ENCODE measurements at regions not wholly inside any gene's neighbourhood (a gene's known extent, or its start where the extent isn't known, plus 50 kb on each side); places are given as distances from the start of the nearest gene placed in this dataset.

DNA sequence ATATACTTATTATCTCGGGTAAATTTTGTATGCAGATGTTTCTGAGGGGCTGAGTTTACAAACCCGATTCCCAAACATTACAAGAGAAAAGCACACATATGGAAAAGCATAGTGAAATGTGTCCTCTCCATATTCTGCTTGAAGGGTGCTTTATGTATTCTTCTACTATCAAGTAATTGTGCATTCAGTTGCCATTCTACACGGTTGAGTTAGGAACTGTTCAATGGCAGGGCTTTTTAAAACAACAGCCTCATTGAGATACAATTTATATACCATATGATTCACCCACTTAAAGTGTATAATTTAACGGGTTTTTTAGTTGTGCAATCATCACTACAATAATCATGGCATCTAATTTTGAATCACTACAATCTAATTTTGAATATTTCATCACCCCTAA, 138.4 kb upstream of the DLGAP1 start:
- TF ChIP-seq, protein P1, sequence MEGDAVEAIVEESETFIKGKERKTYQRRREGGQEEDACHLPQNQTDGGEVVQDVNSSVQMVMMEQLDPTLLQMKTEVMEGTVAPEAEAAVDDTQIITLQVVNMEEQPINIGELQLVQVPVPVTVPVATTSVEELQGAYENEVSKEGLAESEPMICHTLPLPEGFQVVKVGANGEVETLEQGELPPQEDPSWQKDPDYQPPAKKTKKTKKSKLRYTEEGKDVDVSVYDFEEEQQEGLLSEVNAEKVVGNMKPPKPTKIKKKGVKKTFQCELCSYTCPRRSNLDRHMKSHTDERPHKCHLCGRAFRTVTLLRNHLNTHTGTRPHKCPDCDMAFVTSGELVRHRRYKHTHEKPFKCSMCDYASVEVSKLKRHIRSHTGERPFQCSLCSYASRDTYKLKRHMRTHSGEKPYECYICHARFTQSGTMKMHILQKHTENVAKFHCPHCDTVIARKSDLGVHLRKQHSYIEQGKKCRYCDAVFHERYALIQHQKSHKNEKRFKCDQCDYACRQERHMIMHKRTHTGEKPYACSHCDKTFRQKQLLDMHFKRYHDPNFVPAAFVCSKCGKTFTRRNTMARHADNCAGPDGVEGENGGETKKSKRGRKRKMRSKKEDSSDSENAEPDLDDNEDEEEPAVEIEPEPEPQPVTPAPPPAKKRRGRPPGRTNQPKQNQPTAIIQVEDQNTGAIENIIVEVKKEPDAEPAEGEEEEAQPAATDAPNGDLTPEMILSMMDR (IDR thresholded peaks at IDR 0.05; ENCODE audit: extremely low read depth, insufficient read depth, missing control alignments), result no peak

DNA sequence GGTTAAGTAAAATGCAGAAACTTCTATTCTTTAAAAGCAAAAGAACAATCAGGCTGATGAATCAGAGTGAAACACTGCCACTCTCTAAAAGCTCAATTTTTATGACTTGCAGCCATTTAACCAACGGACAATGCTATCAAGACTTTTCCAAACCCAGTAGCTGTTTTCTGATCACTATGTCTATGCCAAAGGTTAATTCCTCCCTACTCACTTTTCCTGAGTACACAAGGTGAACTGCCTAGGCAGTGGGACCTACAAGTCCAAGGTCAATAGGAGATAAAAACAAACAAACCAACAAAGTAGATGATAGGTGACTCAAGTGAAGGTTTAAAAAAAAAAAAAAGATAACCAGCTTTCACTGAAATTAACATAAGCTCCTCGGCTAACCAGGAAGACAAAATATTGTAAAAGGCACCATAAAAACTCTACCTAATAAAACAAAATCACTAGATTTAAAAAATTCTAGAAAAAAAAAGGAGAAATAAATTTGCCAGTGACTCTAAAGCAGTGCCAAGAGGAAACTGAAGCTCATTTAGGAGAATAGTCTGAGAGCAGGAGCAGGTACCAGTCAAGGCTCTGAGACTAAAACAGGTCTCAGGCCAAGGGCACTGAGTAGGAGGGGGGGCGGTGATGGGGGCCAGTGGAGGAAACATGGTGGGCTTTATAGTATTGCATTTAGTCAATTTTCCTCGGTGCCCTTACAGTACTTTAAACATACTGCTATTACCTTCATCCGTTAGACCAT, 134.1 kb upstream of the DLGAP1 start:
- DNase-seq (ENCODE audit: low spot score), result no peak
- in situ Hi-C loops (cut with MboI; ENCODE audit: low pct_unique_long_range_greater_than_20kb, low sequenced_read_pairs, unreplicated experiment), result no loop called here
- TF ChIP-seq, protein P1 (IDR thresholded peaks at IDR 0.05; ENCODE audit: extremely low read depth, insufficient read depth, missing control alignments), result no peak

More for the DNA sequence above, 138.4 kb upstream of the DLGAP1 start:
- DNase-seq (ENCODE audit: low spot score), result no peak
- in situ Hi-C loops (cut with MboI; ENCODE audit: low pct_unique_long_range_greater_than_20kb, low sequenced_read_pairs, unreplicated experiment), result no loop called here

DNA sequence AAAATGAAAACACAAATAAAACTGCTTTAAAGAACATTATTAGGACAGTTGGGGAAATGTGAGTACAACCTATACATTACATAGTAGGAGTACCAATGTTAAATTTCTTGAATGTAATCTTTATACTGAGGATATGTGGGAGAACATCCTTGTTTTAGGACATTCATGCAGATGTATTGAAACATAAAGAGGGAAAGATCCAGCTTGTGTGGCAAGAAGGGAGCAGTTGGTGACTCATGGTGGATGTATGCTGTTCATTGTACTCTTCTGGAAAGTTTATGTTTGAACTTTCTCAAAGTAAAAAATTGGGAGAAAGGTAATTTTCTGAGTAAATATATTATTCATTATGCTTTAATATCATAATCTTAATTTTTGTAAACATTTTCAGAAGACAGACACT, 132.1 kb upstream of the DLGAP1 start:
- in situ Hi-C loops (cut with MboI; ENCODE audit: low pct_unique_long_range_greater_than_20kb, low sequenced_read_pairs, unreplicated experiment), result no loop called here
- no peak for DNase-seq (ENCODE audit: low spot score)
- TF ChIP-seq, protein P1 (IDR thresholded peaks at IDR 0.05; ENCODE audit: extremely low read depth, insufficient read depth, missing control alignments), result no peak

DNA sequence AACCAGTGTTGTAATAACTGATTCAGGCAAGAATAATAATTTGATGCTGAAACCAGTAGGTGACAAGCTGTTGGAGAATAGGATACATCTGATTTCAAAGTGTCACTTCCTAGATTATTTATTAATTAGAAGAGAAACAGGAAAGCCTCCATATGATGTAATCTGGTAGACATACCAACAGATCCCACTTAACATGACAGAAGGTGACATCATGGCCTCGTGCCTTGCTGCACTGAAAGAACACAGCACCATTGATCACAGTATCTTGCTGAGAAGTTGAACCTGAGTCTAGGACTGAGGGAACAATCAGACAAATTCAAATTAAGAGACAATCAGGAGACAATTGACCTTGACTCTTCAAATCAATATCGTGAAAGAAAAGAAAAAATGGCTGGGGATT, 131.6 kb upstream of the DLGAP1 start:
- TF ChIP-seq, protein P1 (IDR thresholded peaks at IDR 0.05; ENCODE audit: extremely low read depth, insufficient read depth, missing control alignments), result no peak
- DNase-seq (ENCODE audit: low spot score), result no peak
- in situ Hi-C loops (cut with MboI; ENCODE audit: low pct_unique_long_range_greater_than_20kb, low sequenced_read_pairs, unreplicated experiment), result no loop called here

DNA sequence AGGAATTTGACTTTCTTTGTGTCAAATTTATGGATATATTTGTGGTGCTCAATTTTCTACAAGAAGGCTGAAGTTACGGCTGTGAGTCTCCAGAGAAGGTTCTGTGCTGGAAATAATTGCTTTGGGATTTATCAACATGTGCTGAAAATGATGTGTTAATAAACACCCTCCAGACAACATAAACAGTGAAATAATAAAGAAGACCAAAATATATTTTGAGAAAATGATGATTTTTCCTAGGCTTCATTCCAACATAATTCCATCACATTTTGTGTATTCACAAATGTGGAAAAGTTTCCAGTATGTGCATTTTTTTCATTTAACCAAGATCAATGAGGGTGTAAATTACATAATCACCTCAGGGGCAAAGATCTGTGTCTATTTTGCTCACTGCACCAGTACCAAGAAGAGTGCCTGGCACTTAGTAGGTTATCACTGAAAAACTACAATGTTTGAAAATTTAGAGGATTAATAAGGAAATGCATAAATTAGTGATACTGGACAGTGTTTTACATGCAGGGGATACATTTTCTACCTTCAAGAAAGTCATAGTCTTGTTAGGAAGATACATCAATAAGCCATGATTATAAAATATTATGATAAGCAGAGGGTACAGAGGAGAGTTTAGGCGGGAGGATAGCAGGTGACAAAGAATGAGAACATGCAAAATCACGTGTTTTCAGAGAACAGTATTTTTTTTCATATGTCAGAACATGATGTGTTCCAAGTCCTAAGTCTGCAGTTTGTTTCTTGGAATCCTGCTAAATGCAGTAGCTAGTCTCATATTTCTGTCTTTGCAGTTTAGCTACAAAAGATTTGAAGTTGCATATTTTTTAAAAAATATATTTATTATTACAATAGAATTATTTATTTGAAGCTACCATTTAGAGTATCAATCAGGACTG, 127.6 kb upstream of the DLGAP1 start:
- no peak for DNase-seq (ENCODE audit: low spot score)
- TF ChIP-seq, protein P1 (IDR thresholded peaks at IDR 0.05; ENCODE audit: extremely low read depth, insufficient read depth, missing control alignments), result no peak
- in situ Hi-C loops (cut with MboI; ENCODE audit: low pct_unique_long_range_greater_than_20kb, low sequenced_read_pairs, unreplicated experiment), result no loop called here

DNA sequence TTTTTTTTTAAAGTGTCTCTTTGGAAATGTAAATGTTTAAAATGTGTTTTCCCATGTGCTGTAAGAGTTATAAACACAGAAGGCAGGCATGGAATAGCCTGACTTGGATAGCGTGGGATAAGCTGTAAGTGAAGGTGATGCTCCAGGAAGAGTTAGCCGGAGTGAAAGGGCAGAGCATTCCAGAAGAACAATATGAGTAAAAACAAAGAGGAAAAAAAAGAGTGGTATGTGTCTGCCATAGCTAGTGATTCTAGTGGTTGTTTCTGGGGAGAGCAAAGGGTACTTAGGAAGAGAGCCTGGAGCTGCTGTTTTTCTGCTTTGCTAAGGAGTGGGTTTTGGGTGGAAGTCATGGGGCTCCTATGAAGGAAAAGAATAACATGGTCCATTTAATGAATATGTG, 126.9 kb upstream of the DLGAP1 start:
- TF ChIP-seq, protein P1 (IDR thresholded peaks at IDR 0.05; ENCODE audit: extremely low read depth, insufficient read depth, missing control alignments), result no peak
- in situ Hi-C loops (cut with MboI; ENCODE audit: low pct_unique_long_range_greater_than_20kb, low sequenced_read_pairs, unreplicated experiment), result no loop called here
- DNase-seq (ENCODE audit: low spot score), result no peak
